ENCODE measurements at regions not wholly inside any gene's neighbourhood (a gene's known extent, or its start where the extent isn't known, plus 50 kb on each side); places are given as distances from the start of the nearest gene placed in this dataset.

DNA sequence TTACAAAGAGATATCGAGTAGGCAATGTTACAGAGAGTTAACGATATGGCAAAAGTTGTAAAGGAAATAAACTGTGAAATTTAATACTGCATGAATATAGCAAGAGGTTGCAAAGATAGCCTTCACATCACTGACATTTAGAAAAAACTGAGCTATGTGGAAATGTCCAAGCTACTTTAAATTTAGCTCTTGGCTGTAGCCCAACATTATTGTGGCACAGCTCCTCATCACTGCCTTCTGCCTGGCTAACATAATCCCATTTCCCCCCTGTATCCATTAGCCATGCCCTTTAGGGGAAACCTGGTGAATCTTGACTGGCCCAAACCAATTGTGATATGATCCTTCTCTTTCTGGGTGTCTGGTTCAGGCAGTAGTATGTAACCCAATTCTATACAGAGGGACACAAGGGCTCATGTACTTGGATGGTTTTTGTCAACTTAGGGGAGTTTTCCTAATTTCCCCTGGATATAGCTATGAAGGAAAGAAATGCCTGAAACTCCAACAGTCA is 115.4 kb downstream of the PFDN4 start:
- ATAC-seq (ENCODE audit: low FRiP score) = no peak
- no peak for DNase-seq (ENCODE audit: low spot score)
- TF ChIP-seq, protein P1, sequence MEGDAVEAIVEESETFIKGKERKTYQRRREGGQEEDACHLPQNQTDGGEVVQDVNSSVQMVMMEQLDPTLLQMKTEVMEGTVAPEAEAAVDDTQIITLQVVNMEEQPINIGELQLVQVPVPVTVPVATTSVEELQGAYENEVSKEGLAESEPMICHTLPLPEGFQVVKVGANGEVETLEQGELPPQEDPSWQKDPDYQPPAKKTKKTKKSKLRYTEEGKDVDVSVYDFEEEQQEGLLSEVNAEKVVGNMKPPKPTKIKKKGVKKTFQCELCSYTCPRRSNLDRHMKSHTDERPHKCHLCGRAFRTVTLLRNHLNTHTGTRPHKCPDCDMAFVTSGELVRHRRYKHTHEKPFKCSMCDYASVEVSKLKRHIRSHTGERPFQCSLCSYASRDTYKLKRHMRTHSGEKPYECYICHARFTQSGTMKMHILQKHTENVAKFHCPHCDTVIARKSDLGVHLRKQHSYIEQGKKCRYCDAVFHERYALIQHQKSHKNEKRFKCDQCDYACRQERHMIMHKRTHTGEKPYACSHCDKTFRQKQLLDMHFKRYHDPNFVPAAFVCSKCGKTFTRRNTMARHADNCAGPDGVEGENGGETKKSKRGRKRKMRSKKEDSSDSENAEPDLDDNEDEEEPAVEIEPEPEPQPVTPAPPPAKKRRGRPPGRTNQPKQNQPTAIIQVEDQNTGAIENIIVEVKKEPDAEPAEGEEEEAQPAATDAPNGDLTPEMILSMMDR (IDR thresholded peaks at IDR 0.05) = no peak

DNA sequence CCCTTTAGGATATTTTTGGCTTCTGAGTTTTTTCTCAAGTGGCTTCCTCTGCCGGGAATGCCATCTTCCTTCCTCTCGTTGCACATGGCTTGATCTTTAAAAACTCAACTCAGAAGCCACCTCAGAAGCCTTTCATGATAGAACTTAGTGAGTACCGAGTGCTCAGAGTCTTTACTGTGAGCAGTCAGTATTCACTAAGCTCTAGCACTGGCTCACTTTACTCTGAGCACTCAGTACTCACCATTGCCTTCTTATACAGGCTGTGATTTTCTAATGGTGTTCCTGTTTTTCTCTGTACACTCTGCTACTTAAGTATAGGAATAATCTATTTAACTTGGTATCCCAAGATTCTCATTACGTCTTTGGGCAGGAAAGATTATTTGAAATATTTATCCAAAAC is 116.2 kb downstream of the PFDN4 start:
- DNase-seq (ENCODE audit: low spot score) = no peak
- ATAC-seq (ENCODE audit: low FRiP score) = no peak
- TF ChIP-seq, protein P1 (IDR thresholded peaks at IDR 0.05) = no peak

DNA sequence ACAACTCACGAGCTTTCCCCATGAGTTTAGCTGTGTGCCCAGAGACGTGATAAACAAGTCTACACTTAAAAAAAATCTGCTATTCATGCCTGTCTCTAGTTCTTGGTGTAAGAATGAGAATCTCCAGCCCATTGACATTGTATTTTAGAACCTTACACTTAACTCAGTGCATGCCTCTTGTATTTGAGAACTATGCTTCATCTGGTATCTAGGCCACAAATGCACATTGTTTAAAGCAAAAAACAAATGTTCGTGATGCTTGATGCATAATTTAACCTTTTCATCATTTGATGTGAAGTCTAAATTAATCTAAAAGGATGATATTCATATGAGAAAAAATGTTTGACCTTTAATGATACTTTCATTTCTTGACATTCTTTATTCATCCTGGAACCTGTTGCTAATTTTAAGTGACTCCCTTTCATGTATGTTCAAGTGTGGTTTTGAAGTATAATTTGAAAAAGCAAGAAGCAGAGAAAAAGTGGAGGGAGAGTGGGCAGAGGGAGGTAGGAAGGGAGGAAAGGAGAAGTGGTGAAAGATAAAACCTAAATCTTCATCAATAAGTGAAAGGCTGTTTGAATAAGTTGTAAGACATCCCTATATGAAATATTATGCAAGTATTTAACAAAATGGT is 116.9 kb downstream of the PFDN4 start:
- ATAC-seq (ENCODE audit: low FRiP score) (no peak), DNase-seq (ENCODE audit: low spot score) (no peak)
- TF ChIP-seq, protein P1 (IDR thresholded peaks at IDR 0.05) = no peak

DNA sequence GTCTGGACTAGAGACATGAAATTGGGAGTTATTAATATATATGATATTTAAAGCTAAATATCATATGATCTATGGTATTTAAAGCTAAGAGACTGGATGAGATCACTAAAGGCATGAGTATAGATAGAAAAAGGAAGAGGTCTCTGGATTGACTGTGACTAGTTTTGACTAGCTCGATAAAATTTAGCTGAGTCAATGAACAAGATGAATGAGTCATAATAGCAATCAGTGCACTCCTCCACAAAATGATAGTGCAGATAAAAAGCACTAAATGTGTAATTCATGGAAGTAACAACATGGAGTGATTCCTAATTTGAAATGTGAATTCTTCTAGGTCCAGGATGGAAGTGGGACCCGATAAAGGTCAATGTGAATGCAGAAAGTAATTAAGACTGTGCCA is 127.4 kb downstream of the PFDN4 start:
- no peak for ATAC-seq (ENCODE audit: low FRiP score)
- TF ChIP-seq, protein P1 (IDR thresholded peaks at IDR 0.05) = no peak

DNA sequence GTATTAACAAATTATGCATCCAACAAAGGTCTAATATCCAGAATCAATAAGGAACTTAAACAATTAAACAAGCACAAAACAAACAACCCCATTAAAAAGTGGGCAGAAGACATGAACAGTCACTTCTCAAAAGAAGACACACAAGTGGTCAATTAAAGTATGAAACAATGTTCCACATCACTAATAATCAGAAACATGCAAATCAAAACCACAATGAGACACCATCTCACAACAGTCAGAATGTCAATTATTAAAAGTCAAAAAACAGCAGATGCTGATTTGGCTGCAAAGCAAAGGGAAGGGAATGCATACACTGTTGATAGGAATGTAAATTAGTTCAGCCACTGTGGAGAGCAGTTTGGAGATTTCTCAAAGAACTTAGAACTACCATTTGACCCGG is 129.3 kb downstream of the PFDN4 start:
- DNase-seq (ENCODE audit: low spot score) (no peak), ATAC-seq (ENCODE audit: low FRiP score) (no peak)
- TF ChIP-seq, protein P1 (IDR thresholded peaks at IDR 0.05) = no peak

More for the DNA sequence above, 127.4 kb downstream of the PFDN4 start:
- no peak for DNase-seq (ENCODE audit: low spot score)

DNA sequence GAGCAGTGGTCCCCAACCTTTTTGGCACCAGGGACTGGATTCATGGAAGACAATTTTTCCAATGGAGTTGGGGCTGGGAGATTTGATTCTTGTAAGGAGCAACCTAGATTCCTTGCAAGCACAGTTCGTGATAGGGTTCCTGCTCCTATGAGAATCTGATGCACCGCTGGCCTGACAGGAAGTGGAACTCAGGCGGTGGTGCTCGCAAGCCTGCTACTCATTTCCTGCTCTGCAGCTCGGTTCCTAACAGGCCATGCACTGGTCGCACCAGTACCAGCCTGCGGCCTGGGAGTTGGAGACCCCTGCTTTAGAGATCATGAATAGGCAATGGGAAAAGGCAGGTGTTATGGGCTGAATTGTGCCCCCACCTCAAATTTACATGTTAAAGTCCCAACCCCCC is 131.2 kb downstream of the PFDN4 start:
- ATAC-seq (ENCODE audit: low FRiP score) = no peak
- TF ChIP-seq, protein P1 (IDR thresholded peaks at IDR 0.05) = no peak
- no peak for DNase-seq (ENCODE audit: low spot score)

DNA sequence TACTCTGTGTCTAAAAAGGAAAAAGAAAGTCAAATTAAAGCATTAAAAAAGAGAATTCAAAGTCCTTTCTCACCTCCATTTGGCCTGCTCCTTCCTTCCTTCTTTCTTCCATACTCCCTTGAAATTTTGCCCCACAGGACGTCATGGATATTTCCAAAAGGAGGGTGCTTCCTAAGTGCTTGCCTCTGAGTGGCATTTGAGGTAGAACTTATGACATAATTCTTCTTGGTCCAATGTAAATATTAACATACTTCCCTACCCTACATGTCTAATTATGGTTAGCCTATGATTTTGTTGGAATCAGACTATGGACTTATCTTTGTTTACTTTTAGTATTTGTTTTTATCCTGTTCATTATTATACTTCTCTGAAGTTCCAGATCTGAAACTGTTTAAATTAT is 132.3 kb downstream of the PFDN4 start:
- ATAC-seq (ENCODE audit: low FRiP score) (no peak), DNase-seq (ENCODE audit: low spot score) (no peak)
- TF ChIP-seq, protein P1 (IDR thresholded peaks at IDR 0.05) = no peak
